HEK293 (cell line): ENCODE measurements at regions not wholly inside any gene's neighbourhood (a gene's known extent, or its start where the extent isn't known, plus 50 kb on each side); places are given as distances from the start of the nearest gene placed in this dataset.

Experiments
- CTCF ChIA-PET: fragments of 350-600 bp; formaldehyde crosslinking; extraction: SDS; loops from one replicate; lab custom pipeline; 2021; ENCODE audit warnings: antibody characterized with exemption; lab: Yijun Ruan, JAX
- POLR2A ChIA-PET: fragments of 300-600 bp; formaldehyde crosslinking; extraction: SDS; loops from one replicate; lab custom pipeline; 2020; ENCODE audit warnings: antibody characterized with exemption, inconsistent platforms; lab: Yijun Ruan, JAX
- H3K27ac ChIP-seq: fragments of 200-500 bp; sonication (Bioruptor generic); 2 replicates; pipeline ENCODE4 v1.5.1; 2014; ENCODE audit warnings: low read depth, low read length, control low read depth, inconsistent platforms; ENCODE audit errors: extremely low read depth
- H3K36me3 ChIP-seq, 2 experiments: fragments of 200-500 bp in 1 of 2; sonication (Bioruptor generic) in 1 of 2; 1 replicate in 1 of 2; 2 replicates in 1 of 2; pipeline ENCODE4 v1.5.1; 2014 to 2017; ENCODE audit warnings: inconsistent platforms in 2 of 2, low read length in 2 of 2; ENCODE audit not compliant: control insufficient read depth in 2 of 2, insufficient read depth in 1 of 2
- H3K4me1 ChIP-seq: fragments of 200-500 bp; sonication (Bioruptor generic); 2 replicates; pipeline ENCODE4 v1.5.1; 2014; ENCODE audit warnings: mild to moderate bottlenecking, low read length, inconsistent platforms; ENCODE audit not compliant: control insufficient read depth, insufficient read depth
- H3K4me3 ChIP-seq: 2 replicates; pipeline ENCODE4 v1.5.1; 2011; ENCODE audit warnings: low read depth, mild to moderate bottlenecking, control low read depth, low read length, moderate library complexity
- H3K9me3 ChIP-seq: fragments of 200-500 bp; sonication (Bioruptor generic); 2 replicates; pipeline ENCODE4 v1.5.1; 2014; ENCODE audit warnings: low read depth, low read length, inconsistent platforms; ENCODE audit not compliant: control insufficient read depth, insufficient read depth
- GLI4 ChIP-seq: fragments of 450-650 bp; formaldehyde crosslinking; IDR thresholded peaks from 2 replicates; pipeline ENCODE4 v1.5.1; 2016; ENCODE audit warnings: missing biosample characterization, missing genetic modification characterization
- KLF10 ChIP-seq: fragments of 450-650 bp; IDR thresholded peaks from 2 replicates; pipeline ENCODE4 v1.5.1; 2018; ENCODE audit warnings: missing biosample characterization, mild to moderate bottlenecking, missing genetic modification characterization
- KLF7 ChIP-seq: fragments of 450-650 bp; formaldehyde crosslinking; IDR thresholded peaks from 2 replicates; pipeline ENCODE4 v1.5.1; 2016; ENCODE audit warnings: missing biosample characterization, missing genetic modification characterization, borderline replicate concordance
- MEIS1 ChIP-seq: sonication (generic); formaldehyde crosslinking; IDR thresholded peaks from 2 replicates; pipeline ENCODE4 v1.8.1; 2022; ENCODE audit warnings: missing genetic modification reagents, mild to moderate bottlenecking, borderline replicate concordance
- RBAK ChIP-seq: fragments of 450-650 bp; formaldehyde crosslinking; IDR thresholded peaks from 2 replicates; pipeline ENCODE4 v1.5.1; 2016; ENCODE audit warnings: missing biosample characterization, missing genetic modification characterization
- SALL2 ChIP-seq: fragments of 450-650 bp; formaldehyde crosslinking; IDR thresholded peaks from 2 replicates; pipeline ENCODE4 v1.5.0; 2017; ENCODE audit warnings: missing biosample characterization, mild to moderate bottlenecking, missing genetic modification characterization, borderline replicate concordance
- SP3 ChIP-seq: fragments of 450-650 bp; formaldehyde crosslinking; IDR thresholded peaks from 2 replicates; pipeline ENCODE4 v1.5.1; 2016; ENCODE audit warnings: missing biosample characterization, missing genetic modification characterization
- SP7 ChIP-seq: fragments of 450-650 bp; formaldehyde crosslinking; IDR thresholded peaks from 2 replicates; pipeline ENCODE4 v1.5.1; 2016; ENCODE audit warnings: missing biosample characterization, missing genetic modification characterization
- WT1 ChIP-seq: fragments of 450-650 bp; formaldehyde crosslinking; IDR thresholded peaks from 2 replicates; pipeline ENCODE4 v1.5.1; 2016; ENCODE audit warnings: missing biosample characterization, missing genetic modification characterization
- ZFP37 ChIP-seq: fragments of 450-650 bp; formaldehyde crosslinking; IDR thresholded peaks from 2 replicates; pipeline ENCODE4 v1.5.1; 2016; ENCODE audit warnings: missing biosample characterization, missing genetic modification characterization
- ZNF133 ChIP-seq: fragments of 450-650 bp; formaldehyde crosslinking; IDR thresholded peaks from 2 replicates; pipeline ENCODE4 v1.5.1; 2016; ENCODE audit warnings: missing biosample characterization, missing genetic modification characterization
- ZNF146 ChIP-seq: fragments of 450-650 bp; formaldehyde crosslinking; IDR thresholded peaks from 2 replicates; pipeline ENCODE4 v1.5.1; 2016; ENCODE audit warnings: missing biosample characterization, missing genetic modification characterization
- ZNF174 ChIP-seq: fragments of 450-650 bp; formaldehyde crosslinking; IDR thresholded peaks from 2 replicates; pipeline ENCODE4 v1.5.0; 2017; ENCODE audit warnings: missing biosample characterization, mild to moderate bottlenecking, missing genetic modification characterization
- ZNF211 ChIP-seq: fragments of 450-650 bp; formaldehyde crosslinking; IDR thresholded peaks from 2 replicates; pipeline ENCODE4 v1.5.1; 2016; ENCODE audit warnings: low read depth, missing biosample characterization, missing genetic modification characterization
- ZNF223 ChIP-seq: fragments of 450-650 bp; formaldehyde crosslinking; IDR thresholded peaks from 2 replicates; pipeline ENCODE4 v1.5.1; 2016; ENCODE audit warnings: missing biosample characterization, missing genetic modification characterization
- ZNF292 ChIP-seq: fragments of 450-650 bp; formaldehyde crosslinking; IDR thresholded peaks from 2 replicates; pipeline ENCODE4 v1.5.1; 2016; ENCODE audit warnings: low read depth, missing biosample characterization, missing genetic modification characterization, borderline replicate concordance
- ZNF354C ChIP-seq: fragments of 450-650 bp; formaldehyde crosslinking; IDR thresholded peaks from 2 replicates; pipeline ENCODE4 v1.5.1; 2016; ENCODE audit warnings: missing biosample characterization, missing genetic modification characterization, low read depth, borderline replicate concordance
- ZNF423 ChIP-seq: fragments of 450-650 bp; formaldehyde crosslinking; IDR thresholded peaks from 2 replicates; pipeline ENCODE4 v1.5.1; 2016; ENCODE audit warnings: missing biosample characterization, missing genetic modification characterization
- ZNF548 ChIP-seq: fragments of 450-650 bp; formaldehyde crosslinking; IDR thresholded peaks from 2 replicates; pipeline ENCODE4 v1.5.1; 2016; ENCODE audit warnings: missing biosample characterization, missing genetic modification characterization
- ZNF596 ChIP-seq: fragments of 450-650 bp; IDR thresholded peaks from 2 replicates; pipeline ENCODE4 v1.5.0; 2018; ENCODE audit warnings: missing biosample characterization, mild to moderate bottlenecking, missing genetic modification characterization, moderate library complexity
- ZNF621 ChIP-seq: fragments of 450-650 bp; formaldehyde crosslinking; IDR thresholded peaks from 2 replicates; pipeline ENCODE4 v1.5.1; 2017; ENCODE audit warnings: missing biosample characterization, missing genetic modification characterization
- ZNF660 ChIP-seq: fragments of 450-650 bp; IDR thresholded peaks from 2 replicates; pipeline ENCODE4 v1.5.1; 2018; ENCODE audit warnings: missing biosample characterization, mild to moderate bottlenecking, missing genetic modification characterization
- ZNF76 ChIP-seq: fragments of 450-650 bp; formaldehyde crosslinking; IDR thresholded peaks from 2 replicates; pipeline ENCODE4; 2016; ENCODE audit warnings: low read depth, missing biosample characterization, missing genetic modification characterization, borderline replicate concordance
- ZNF776 ChIP-seq: fragments of 450-650 bp; formaldehyde crosslinking; IDR thresholded peaks from 2 replicates; pipeline ENCODE4 v1.5.0; 2017; ENCODE audit warnings: missing biosample characterization, missing genetic modification characterization, borderline replicate concordance
- ZXDB ChIP-seq: fragments of 450-650 bp; formaldehyde crosslinking; IDR thresholded peaks from 2 replicates; pipeline ENCODE4 v1.5.1; 2016; ENCODE audit warnings: missing biosample characterization, missing genetic modification characterization
- TF ChIP-seq, protein P1 (sequence below): sonication (generic); formaldehyde crosslinking; IDR thresholded peaks from 2 replicates; pipeline ENCODE4 v1.8.1; 2022; ENCODE audit warnings: mild to moderate bottlenecking, moderate library complexity, missing genetic modification reagents
- TF ChIP-seq, protein P2 (sequence below): fragments of 450-650 bp; formaldehyde crosslinking; IDR thresholded peaks from 2 replicates; pipeline ENCODE4 v1.5.1; 2016; ENCODE audit warnings: missing biosample characterization, missing genetic modification characterization
- TF ChIP-seq, protein P3 (sequence below): fragments of 450-650 bp; formaldehyde crosslinking; IDR thresholded peaks from 2 replicates; pipeline ENCODE4 v1.5.1; 2016; ENCODE audit warnings: missing biosample characterization, missing genetic modification characterization
- TF ChIP-seq, protein P4 (sequence below): fragments of 450-650 bp; formaldehyde crosslinking; IDR thresholded peaks from 2 replicates; pipeline ENCODE4 v1.5.1; 2017; ENCODE audit warnings: missing biosample characterization, missing genetic modification characterization
- TF ChIP-seq, protein P5 (sequence below): fragments of 450-650 bp; formaldehyde crosslinking; IDR thresholded peaks from 2 replicates; pipeline ENCODE4 v1.5.1; 2017; ENCODE audit warnings: missing biosample characterization, missing genetic modification characterization
- TF ChIP-seq, protein P6 (sequence below): fragments of 450-650 bp; formaldehyde crosslinking; IDR thresholded peaks from 2 replicates; pipeline ENCODE4 v1.5.1; 2017; ENCODE audit warnings: missing biosample characterization, missing genetic modification characterization

DNA sequence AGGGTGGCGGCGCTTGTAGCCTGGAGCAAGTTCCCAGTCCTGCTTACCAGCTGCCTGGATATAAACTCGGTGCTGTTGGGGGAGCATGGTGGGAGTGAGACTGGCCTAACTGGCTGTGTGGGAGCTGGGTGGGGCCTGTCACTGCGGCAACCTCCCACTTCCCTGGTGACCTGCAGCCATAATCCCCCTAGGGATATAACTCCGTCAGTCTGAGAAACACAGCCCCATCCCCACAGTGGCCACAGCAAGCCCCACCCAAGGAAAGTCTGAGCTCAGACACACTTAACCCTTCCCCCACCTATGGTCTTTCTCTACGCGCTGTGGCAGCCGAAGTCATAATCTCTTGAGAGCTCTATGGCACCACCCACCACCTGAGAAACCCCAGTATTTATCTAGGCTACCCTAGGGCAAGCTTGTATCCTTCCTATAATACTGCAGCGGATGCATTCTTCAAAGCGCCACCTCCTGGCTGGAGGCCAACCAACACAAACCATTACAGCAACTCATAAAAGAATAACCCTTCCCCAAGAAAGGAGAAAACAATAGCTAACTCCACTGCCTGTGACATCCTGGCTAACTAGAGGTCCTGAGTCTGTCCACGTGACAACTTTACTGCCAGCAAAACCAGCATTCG lies 57.4 kb downstream of the ZNF648 start:
- CTCF ChIA-PET, result interaction anchor here (0.6 to 1.3 kb wide), 4 partner anchors 12 to 525 kb away, joined by 3 to 5 read pairs (median 4); no protein-coding TSS in a partner anchor
- no peak overlapping the region for H3K4me3 ChIP-seq
- no peaks in the 10 kb centered on the region for H3K4me1 ChIP-seq
- H3K36me3 ChIP-seq, result no peaks in the 10 kb centered on the region
- H3K9me3 ChIP-seq, result no peaks in the 10 kb centered on the region
- POLR2A ChIA-PET, result interaction anchor here (0.9 kb wide), 1 partner anchor 25 kb away, joined by 5 read pairs; no protein-coding TSS in a partner anchor
- H3K27ac ChIP-seq, result no peak overlapping the region; the same call in 1 of the 2 replicates
- no peak for TF ChIP-seq ZNF211
- TF ChIP-seq ZNF133, result no peak
- TF ChIP-seq ZNF423 (tag by site-specific recombination), result no peak
- TF ChIP-seq ZNF548, result no peak
- TF ChIP-seq SP7 (tag by site-specific recombination), result no peak
- TF ChIP-seq, protein P1, sequence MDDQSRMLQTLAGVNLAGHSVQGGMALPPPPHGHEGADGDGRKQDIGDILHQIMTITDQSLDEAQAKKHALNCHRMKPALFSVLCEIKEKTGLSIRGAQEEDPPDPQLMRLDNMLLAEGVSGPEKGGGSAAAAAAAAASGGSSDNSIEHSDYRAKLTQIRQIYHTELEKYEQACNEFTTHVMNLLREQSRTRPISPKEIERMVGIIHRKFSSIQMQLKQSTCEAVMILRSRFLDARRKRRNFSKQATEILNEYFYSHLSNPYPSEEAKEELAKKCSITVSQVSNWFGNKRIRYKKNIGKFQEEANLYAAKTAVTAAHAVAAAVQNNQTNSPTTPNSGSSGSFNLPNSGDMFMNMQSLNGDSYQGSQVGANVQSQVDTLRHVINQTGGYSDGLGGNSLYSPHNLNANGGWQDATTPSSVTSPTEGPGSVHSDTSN (CRISPR knock-in tag), result no peak
- TF ChIP-seq ZNF660, result no peak
- no peak for TF ChIP-seq KLF10 (tag by site-specific recombination)
- TF ChIP-seq ZNF223 (tag by site-specific recombination), result no peak
- TF ChIP-seq ZNF146, result no peak
- no peak for TF ChIP-seq SALL2 (tag by site-specific recombination)
- TF ChIP-seq ZNF621 (tag by site-specific recombination), result no peak
- TF ChIP-seq WT1 (tag by site-specific recombination), result no peak
- no peak for TF ChIP-seq GLI4 (tag by site-specific recombination)
- TF ChIP-seq, protein P2, sequence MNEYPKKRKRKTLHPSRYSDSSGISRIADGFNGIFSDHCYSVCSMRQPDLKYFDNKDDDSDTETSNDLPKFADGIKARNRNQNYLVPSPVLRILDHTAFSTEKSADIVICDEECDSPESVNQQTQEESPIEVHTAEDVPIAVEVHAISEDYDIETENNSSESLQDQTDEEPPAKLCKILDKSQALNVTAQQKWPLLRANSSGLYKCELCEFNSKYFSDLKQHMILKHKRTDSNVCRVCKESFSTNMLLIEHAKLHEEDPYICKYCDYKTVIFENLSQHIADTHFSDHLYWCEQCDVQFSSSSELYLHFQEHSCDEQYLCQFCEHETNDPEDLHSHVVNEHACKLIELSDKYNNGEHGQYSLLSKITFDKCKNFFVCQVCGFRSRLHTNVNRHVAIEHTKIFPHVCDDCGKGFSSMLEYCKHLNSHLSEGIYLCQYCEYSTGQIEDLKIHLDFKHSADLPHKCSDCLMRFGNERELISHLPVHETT, result no peak
- no peak; the same call in 1 of the 2 replicates for TF ChIP-seq KLF7 (tag by site-specific recombination)
- no peak for TF ChIP-seq ZFP37 (tag by site-specific recombination)
- no peak for TF ChIP-seq SP3 (tag by site-specific recombination)
- TF ChIP-seq ZNF292 (tag by site-specific recombination), result no peak
- no peak for TF ChIP-seq ZNF354C (tag by site-specific recombination)
- no peak for TF ChIP-seq RBAK (tag by site-specific recombination)
- no peak for TF ChIP-seq ZNF174
- TF ChIP-seq, protein P3, sequence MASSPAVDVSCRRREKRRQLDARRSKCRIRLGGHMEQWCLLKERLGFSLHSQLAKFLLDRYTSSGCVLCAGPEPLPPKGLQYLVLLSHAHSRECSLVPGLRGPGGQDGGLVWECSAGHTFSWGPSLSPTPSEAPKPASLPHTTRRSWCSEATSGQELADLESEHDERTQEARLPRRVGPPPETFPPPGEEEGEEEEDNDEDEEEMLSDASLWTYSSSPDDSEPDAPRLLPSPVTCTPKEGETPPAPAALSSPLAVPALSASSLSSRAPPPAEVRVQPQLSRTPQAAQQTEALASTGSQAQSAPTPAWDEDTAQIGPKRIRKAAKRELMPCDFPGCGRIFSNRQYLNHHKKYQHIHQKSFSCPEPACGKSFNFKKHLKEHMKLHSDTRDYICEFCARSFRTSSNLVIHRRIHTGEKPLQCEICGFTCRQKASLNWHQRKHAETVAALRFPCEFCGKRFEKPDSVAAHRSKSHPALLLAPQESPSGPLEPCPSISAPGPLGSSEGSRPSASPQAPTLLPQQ (tag by site-specific recombination), result no peak
- no peak for TF ChIP-seq ZNF76 (tag by site-specific recombination)
- TF ChIP-seq ZNF776 (tag by site-specific recombination), result no peak
- TF ChIP-seq, protein P4, sequence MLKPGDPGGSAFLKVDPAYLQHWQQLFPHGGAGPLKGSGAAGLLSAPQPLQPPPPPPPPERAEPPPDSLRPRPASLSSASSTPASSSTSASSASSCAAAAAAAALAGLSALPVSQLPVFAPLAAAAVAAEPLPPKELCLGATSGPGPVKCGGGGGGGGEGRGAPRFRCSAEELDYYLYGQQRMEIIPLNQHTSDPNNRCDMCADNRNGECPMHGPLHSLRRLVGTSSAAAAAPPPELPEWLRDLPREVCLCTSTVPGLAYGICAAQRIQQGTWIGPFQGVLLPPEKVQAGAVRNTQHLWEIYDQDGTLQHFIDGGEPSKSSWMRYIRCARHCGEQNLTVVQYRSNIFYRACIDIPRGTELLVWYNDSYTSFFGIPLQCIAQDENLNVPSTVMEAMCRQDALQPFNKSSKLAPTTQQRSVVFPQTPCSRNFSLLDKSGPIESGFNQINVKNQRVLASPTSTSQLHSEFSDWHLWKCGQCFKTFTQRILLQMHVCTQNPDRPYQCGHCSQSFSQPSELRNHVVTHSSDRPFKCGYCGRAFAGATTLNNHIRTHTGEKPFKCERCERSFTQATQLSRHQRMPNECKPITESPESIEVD (tag by site-specific recombination), result no peak; the same call in 1 of the 2 replicates
- TF ChIP-seq ZNF596 (tag by site-specific recombination), result no peak
- TF ChIP-seq, protein P5, sequence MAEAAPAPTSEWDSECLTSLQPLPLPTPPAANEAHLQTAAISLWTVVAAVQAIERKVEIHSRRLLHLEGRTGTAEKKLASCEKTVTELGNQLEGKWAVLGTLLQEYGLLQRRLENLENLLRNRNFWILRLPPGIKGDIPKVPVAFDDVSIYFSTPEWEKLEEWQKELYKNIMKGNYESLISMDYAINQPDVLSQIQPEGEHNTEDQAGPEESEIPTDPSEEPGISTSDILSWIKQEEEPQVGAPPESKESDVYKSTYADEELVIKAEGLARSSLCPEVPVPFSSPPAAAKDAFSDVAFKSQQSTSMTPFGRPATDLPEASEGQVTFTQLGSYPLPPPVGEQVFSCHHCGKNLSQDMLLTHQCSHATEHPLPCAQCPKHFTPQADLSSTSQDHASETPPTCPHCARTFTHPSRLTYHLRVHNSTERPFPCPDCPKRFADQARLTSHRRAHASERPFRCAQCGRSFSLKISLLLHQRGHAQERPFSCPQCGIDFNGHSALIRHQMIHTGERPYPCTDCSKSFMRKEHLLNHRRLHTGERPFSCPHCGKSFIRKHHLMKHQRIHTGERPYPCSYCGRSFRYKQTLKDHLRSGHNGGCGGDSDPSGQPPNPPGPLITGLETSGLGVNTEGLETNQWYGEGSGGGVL (tag by site-specific recombination), result peak; percentile 52
- TF ChIP-seq, protein P6, sequence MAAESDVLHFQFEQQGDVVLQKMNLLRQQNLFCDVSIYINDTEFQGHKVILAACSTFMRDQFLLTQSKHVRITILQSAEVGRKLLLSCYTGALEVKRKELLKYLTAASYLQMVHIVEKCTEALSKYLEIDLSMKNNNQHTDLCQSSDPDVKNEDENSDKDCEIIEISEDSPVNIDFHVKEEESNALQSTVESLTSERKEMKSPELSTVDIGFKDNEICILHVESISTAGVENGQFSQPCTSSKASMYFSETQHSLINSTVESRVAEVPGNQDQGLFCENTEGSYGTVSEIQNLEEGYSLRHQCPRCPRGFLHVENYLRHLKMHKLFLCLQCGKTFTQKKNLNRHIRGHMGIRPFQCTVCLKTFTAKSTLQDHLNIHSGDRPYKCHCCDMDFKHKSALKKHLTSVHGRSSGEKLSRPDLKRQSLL, result no peak
- no peak for TF ChIP-seq MEIS1
- TF ChIP-seq ZXDB (tag by site-specific recombination), result no peak
